ENCODE measurements at regions not wholly inside any gene's neighbourhood (a gene's known extent, or its start where the extent isn't known, plus 50 kb on each side); places are given as distances from the start of the nearest gene placed in this dataset.

DNA sequence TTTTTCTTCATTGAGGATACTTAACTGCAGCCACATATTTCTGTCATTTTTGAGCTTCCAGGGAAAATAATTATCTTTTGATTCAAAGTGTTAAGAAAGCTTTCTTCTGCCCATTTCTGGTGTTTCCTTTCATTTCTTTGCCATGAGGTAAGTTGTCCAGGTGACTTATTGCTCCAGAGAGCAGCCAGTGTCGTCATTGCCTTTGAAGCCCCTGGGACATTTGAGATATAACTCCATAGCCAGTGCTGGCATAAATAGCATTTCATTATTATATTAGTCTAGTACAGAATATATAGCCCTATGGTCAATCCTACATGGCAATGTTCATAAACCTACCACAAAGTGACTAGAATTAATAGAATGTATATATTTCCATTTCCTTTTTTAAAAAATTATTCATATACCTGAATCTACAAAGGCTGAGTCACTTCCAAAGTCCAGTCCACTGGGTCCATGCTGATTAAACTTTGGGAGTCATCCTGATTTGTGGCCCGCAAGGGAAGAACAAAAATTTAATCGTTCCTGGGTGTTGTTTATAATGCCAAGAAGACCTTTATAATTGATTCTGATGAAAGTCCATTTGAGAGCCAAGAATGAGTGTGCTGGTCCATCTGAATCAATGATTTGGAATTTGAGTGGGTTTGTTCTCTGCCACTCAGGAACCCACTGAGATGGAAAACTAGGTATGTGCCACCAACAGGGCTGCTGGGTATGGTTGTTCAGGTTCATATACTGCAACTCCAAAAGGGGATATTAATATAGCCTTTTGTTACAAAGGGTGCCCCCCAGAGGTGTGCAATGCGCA, 221.8 kb upstream of the PLXNA2 start (continued):
- TF ChIP-seq CREB1 (CRISPR knock-in tag; IDR thresholded peaks at IDR 0.05; ENCODE audit: low read depth) (no peak), POLR2AphosphoS5 (IDR thresholded peaks at IDR 0.05; ENCODE audit: low read depth) (no peak), EZH2 (IDR thresholded peaks at IDR 0.05; ENCODE audit: low read depth, unreplicated experiment) (no peak), ZNF331 (CRISPR knock-in tag; IDR thresholded peaks at IDR 0.05; ENCODE audit: low read depth) (no peak), ZNF114 (CRISPR knock-in tag; IDR thresholded peaks at IDR 0.05) (no peak)

GRCh38 chr1:208467151-208467780, 223.1 kb upstream of the PLXNA2 start:
- H3K79me2 ChIP-seq (replicated peaks; ENCODE audit: insufficient read depth) = no peaks in the 10 kb centered on the region
- H3K27ac Mint-ChIP-seq = no peak overlapping the region
- H3K27ac ChIP-seq (ENCODE audit: low read depth) = no peak overlapping the region
- H2AFZ ChIP-seq = no peak overlapping the region
- H3K4me2 ChIP-seq = no peak overlapping the region
- no peaks in the 10 kb centered on the region for H3K9me2 ChIP-seq (ENCODE audit: insufficient read depth)
- H4K20me1 ChIP-seq (replicated peaks; ENCODE audit: insufficient read depth) = no peaks in the 10 kb centered on the region
- DNase-seq (ENCODE audit: low spot score) = no peak
- no peak overlapping the region for H3K4me3 Mint-ChIP-seq
- H3K27me3 Mint-ChIP-seq (ENCODE audit: insufficient read depth, low read depth, poor library complexity) = peaks cover 7% of the 10 kb centered on the region
- H3K4me1 ChIP-seq (ENCODE audit: insufficient read depth) = no peaks in the 10 kb centered on the region
- no peaks in the 10 kb centered on the region for H3K36me3 ChIP-seq (ENCODE audit: insufficient read depth)
- ATAC-seq = no peak
- H3K4me3 ChIP-seq = no peak overlapping the region
- no peaks in the 10 kb centered on the region for H3K36me3 Mint-ChIP-seq (ENCODE audit: low read depth)
- no peaks in the 10 kb centered on the region for H3K9me3 Mint-ChIP-seq
- no peaks in the 10 kb centered on the region for H3F3A ChIP-seq (replicated peaks; ENCODE audit: low read depth)
- H3K27me3 ChIP-seq (ENCODE audit: insufficient read depth) = no peaks in the 10 kb centered on the region
- H3K4me1 Mint-ChIP-seq = no peaks in the 10 kb centered on the region
- TF ChIP-seq POLR2AphosphoS5 (IDR thresholded peaks at IDR 0.05; ENCODE audit: low read depth) = no peak
- no peak for TF ChIP-seq STAT1 (IDR thresholded peaks at IDR 0.05; ENCODE audit: unreplicated experiment)
- no peak for TF ChIP-seq JUNB (IDR thresholded peaks at IDR 0.05; ENCODE audit: unreplicated experiment)
- TF ChIP-seq NANOG (IDR thresholded peaks at IDR 0.05; ENCODE audit: borderline replicate concordance) = no peak
- TF ChIP-seq EZH2 (IDR thresholded peaks at IDR 0.05; ENCODE audit: low read depth, unreplicated experiment) = no peak
- TF ChIP-seq, protein P1, sequence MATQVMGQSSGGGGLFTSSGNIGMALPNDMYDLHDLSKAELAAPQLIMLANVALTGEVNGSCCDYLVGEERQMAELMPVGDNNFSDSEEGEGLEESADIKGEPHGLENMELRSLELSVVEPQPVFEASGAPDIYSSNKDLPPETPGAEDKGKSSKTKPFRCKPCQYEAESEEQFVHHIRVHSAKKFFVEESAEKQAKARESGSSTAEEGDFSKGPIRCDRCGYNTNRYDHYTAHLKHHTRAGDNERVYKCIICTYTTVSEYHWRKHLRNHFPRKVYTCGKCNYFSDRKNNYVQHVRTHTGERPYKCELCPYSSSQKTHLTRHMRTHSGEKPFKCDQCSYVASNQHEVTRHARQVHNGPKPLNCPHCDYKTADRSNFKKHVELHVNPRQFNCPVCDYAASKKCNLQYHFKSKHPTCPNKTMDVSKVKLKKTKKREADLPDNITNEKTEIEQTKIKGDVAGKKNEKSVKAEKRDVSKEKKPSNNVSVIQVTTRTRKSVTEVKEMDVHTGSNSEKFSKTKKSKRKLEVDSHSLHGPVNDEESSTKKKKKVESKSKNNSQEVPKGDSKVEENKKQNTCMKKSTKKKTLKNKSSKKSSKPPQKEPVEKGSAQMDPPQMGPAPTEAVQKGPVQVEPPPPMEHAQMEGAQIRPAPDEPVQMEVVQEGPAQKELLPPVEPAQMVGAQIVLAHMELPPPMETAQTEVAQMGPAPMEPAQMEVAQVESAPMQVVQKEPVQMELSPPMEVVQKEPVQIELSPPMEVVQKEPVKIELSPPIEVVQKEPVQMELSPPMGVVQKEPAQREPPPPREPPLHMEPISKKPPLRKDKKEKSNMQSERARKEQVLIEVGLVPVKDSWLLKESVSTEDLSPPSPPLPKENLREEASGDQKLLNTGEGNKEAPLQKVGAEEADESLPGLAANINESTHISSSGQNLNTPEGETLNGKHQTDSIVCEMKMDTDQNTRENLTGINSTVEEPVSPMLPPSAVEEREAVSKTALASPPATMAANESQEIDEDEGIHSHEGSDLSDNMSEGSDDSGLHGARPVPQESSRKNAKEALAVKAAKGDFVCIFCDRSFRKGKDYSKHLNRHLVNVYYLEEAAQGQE (IDR thresholded peaks at IDR 0.05; ENCODE audit: unreplicated experiment) = no peak
- no peak for TF ChIP-seq ZNF462 (CRISPR knock-in tag; IDR thresholded peaks at IDR 0.05)
- TF ChIP-seq, protein P2, sequence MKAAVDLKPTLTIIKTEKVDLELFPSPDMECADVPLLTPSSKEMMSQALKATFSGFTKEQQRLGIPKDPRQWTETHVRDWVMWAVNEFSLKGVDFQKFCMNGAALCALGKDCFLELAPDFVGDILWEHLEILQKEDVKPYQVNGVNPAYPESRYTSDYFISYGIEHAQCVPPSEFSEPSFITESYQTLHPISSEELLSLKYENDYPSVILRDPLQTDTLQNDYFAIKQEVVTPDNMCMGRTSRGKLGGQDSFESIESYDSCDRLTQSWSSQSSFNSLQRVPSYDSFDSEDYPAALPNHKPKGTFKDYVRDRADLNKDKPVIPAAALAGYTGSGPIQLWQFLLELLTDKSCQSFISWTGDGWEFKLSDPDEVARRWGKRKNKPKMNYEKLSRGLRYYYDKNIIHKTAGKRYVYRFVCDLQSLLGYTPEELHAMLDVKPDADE (IDR thresholded peaks at IDR 0.05) = no peak
- no peak for TF ChIP-seq CREB1 (CRISPR knock-in tag; IDR thresholded peaks at IDR 0.05; ENCODE audit: low read depth)

Data from GM23338 (cell line).